MCF 10A (cell line): ENCODE measurements at regions not wholly inside any gene's neighbourhood (a gene's known extent, or its start where the extent isn't known, plus 50 kb on each side); places are given as distances from the start of the nearest gene placed in this dataset.

Source experiments
- BruUV-seq: library from RNA; stranded (reverse); fragments of 400-500 nt; replicated peaks from 2 replicates; lab custom pipeline; 2021; lab: Mats Ljungman, UMichigan
- CTCF ChIA-PET: fragments of 300-600 bp; sonication (Branson Sonifier 250); formaldehyde crosslinking; extraction: SDS; loops from one replicate; lab custom pipeline; 2021; ENCODE audit warnings: antibody characterized with exemption, inconsistent platforms; lab: Yijun Ruan, JAX
- POLR2A ChIA-PET: fragments of 300-600, 350-650 bp; sonication (Branson Sonifier 250); formaldehyde crosslinking; extraction: SDS; loops from one replicate; lab custom pipeline; 2020; ENCODE audit warnings: antibody characterized with exemption, inconsistent platforms; lab: Yijun Ruan, JAX
- DNase-seq: peaks from one replicate; pipeline ENCODE4 v3.0.0-alpha.2; 2018; ENCODE audit not compliant: unreplicated experiment
- H3K27ac Mint-ChIP-seq: one replicate; pipeline ENCODE4 v1.8.0; 2022; ENCODE audit warnings: mild to moderate bottlenecking, low read depth, mixed read lengths; ENCODE audit not compliant: unreplicated experiment
- H3K27me3 Mint-ChIP-seq: one replicate; pipeline ENCODE4 v1.8.0; 2022; ENCODE audit warnings: mixed read lengths; ENCODE audit not compliant: insufficient read depth, unreplicated experiment
- H3K36me3 Mint-ChIP-seq: one replicate; pipeline ENCODE4 v1.8.0; 2022; ENCODE audit warnings: mild to moderate bottlenecking, moderate library complexity, mixed read lengths; ENCODE audit not compliant: insufficient read depth, unreplicated experiment
- H3K4me1 Mint-ChIP-seq: one replicate; pipeline ENCODE4 v1.8.0; 2022; ENCODE audit warnings: mixed read lengths; ENCODE audit not compliant: insufficient read depth, unreplicated experiment
- H3K4me3 Mint-ChIP-seq: one replicate; pipeline ENCODE4 v1.8.0; 2022; ENCODE audit warnings: mild to moderate bottlenecking, moderate library complexity, mixed read lengths; ENCODE audit not compliant: unreplicated experiment
- H3K9me3 Mint-ChIP-seq: one replicate; pipeline ENCODE4 v1.8.0; 2022; ENCODE audit warnings: mixed read lengths; ENCODE audit not compliant: unreplicated experiment
- CTCF ChIP-seq: fragments of 200-600 bp; IDR thresholded peaks from one replicate; pipeline ENCODE4 v1.8.0; 2022; ENCODE audit warnings: antibody characterized with exemption, mild to moderate bottlenecking; ENCODE audit not compliant: unreplicated experiment
- intact Hi-C: fragments of 100-400 bp; cut with micrococcal nuclease; formaldehyde crosslinking; loops from 2 replicates; pipeline ENCODE4 v1.14.1; 2022

GRCh38 chr2:12293874-12294273 is 422.9 kb upstream of the TRIB2 start:
- H3K4me3 Mint-ChIP-seq, result no peak overlapping the region
- ChIA-PET CTCF (interaction anchor here (0.7 kb wide), 1 partner anchor 11 kb away, joined by 4 read pairs; no protein-coding TSS in a partner anchor), POLR2A (no interaction called here)
- no TSS peak for BruUV-seq
- H3K9me3 Mint-ChIP-seq, result no peaks in the 10 kb centered on the region
- no peak for DNase-seq
- H3K36me3 Mint-ChIP-seq, result no peaks in the 10 kb centered on the region
- no peak for TF ChIP-seq CTCF
- intact Hi-C loops, result no loop called here
- H3K27ac Mint-ChIP-seq, result no peak overlapping the region
- peaks cover 19% of the 10 kb centered on the region for H3K4me1 Mint-ChIP-seq
- H3K27me3 Mint-ChIP-seq, result no peaks in the 10 kb centered on the region

GRCh38 chr2:12295856-12296519 is 420.7 kb upstream of the TRIB2 start:
- Mint-ChIP-seq H3K9me3 (no peaks in the 10 kb centered on the region), H3K36me3 (no peaks in the 10 kb centered on the region), H3K27ac (no peak overlapping the region), H3K4me1 (peaks cover 20% of the 10 kb centered on the region), H3K27me3 (no peaks in the 10 kb centered on the region), H3K4me3 (no peak overlapping the region)
- CTCF ChIA-PET, result interaction anchor here (0.6 to 1.1 kb wide), 3 partner anchors 22 to 421 kb away, joined by 3 to 4 read pairs (median 3); partner anchors contain the start of gene TRIB2
- no peak for TF ChIP-seq CTCF
- BruUV-seq, result no TSS peak
- POLR2A ChIA-PET, result interaction anchor here (1.2 to 1.5 kb wide), 2 partner anchors 9 to 22 kb away, joined by 3 read pairs; no protein-coding TSS in a partner anchor
- intact Hi-C loops, result no loop called here
- DNase-seq, result no peak

GRCh38 chr2:12296915-12297314 is 419.8 kb upstream of the TRIB2 start:
- TF ChIP-seq CTCF, result no peak
- H3K36me3 Mint-ChIP-seq, result no peaks in the 10 kb centered on the region
- ChIA-PET POLR2A (interaction anchor here (0.6 to 1.1 kb wide), 2 partner anchors 21 to 129 kb away, joined by 3 to 4 read pairs; no protein-coding TSS in a partner anchor), CTCF (no interaction called here)
- H3K9me3 Mint-ChIP-seq, result no peaks in the 10 kb centered on the region
- DNase-seq, result no peak
- intact Hi-C loops, result no loop called here
- no peaks in the 10 kb centered on the region for H3K27me3 Mint-ChIP-seq
- no TSS peak for BruUV-seq
- H3K4me3 Mint-ChIP-seq, result no peak overlapping the region
- peaks cover 25% of the 10 kb centered on the region for H3K4me1 Mint-ChIP-seq
- H3K27ac Mint-ChIP-seq, result peak overlapping the region; percentile 8

- CTCF ChIA-PET, result no interaction called here
- no peak overlapping the region for H3K27ac Mint-ChIP-seq
- no peak overlapping the region for H3K4me3 Mint-ChIP-seq
- H3K4me1 Mint-ChIP-seq, result peaks cover 38% of the 10 kb centered on the region
- H3K9me3 Mint-ChIP-seq, result no peaks in the 10 kb centered on the region
- peaks cover 3% of the 10 kb centered on the region for H3K36me3 Mint-ChIP-seq
- no peaks in the 10 kb centered on the region for H3K27me3 Mint-ChIP-seq
- no TSS peak for BruUV-seq
- DNase-seq, result no peak
- intact Hi-C loops, result no loop called here
- POLR2A ChIA-PET, result no interaction called here
- TF ChIP-seq CTCF, result no peak
Observed at GRCh38 chr2:12298352-12298751, 418.4 kb upstream of the TRIB2 start.
